HG02870 (cell line): ENCODE measurements at regions not wholly inside any gene's neighbourhood (a gene's known extent, or its start where the extent isn't known, plus 50 kb on each side); places are given as distances from the start of the nearest gene placed in this dataset.

Experiments
- ATAC-seq: cut with Tn5 transposase; IDR thresholded peaks from one replicate; pipeline ENCODE4 v1.9.1; 2021; ENCODE audit warnings: mild to moderate bottlenecking, moderate library complexity; ENCODE audit not compliant: unreplicated experiment

DNA sequence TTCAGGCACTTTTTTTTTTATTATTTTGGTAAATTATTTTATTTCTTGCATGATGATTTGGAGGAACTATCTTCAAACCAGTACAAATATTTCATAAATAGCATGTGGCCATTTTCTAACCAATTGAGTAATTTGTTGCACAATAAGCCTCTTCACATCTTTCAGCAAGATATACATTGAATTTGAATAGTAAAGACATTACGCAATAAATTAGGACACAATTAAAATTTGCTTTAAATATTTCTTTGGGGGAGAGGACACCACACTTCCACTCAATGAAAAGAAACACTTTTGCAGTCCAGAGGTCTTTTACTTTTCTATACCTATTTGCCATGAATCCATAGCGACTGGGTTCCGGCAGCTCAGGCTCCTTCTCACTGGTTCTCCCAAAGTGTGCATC lies 762.6 kb upstream of the GOLIM4 start:
- no peak for ATAC-seq

- no peak for ATAC-seq
These were observed 754.4 kb upstream of the GOLIM4 start for GRCh38 chr3:168850109-168850508.

DNA sequence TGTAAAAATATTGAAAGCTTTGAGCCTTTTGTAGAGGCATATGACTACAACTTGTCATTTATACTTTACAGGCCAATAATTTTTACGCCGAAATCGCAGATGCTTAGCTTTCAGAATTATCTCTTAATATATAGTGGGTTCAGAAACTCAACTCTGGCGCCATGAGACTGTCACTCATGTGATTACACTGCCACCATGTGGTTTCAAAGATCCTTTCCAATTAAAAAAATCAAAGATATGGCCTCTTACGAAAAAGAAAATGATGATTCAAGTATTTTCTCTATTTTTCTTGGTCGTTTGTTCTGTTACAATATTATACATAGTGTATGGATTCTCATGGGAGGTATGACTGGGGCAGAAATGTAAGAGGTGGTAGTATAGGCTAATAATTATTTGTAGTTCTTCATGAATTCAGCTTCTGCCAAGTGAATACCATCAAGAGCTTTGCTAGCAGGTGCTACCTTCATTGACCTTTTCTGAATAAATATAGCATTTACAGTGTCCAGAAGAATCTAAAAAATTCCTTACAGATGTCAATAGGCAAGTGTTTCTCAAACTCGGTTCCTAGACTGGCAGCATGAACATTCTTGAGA lies 751.7 kb upstream of the GOLIM4 start:
- ATAC-seq: peak; percentile 79

DNA sequence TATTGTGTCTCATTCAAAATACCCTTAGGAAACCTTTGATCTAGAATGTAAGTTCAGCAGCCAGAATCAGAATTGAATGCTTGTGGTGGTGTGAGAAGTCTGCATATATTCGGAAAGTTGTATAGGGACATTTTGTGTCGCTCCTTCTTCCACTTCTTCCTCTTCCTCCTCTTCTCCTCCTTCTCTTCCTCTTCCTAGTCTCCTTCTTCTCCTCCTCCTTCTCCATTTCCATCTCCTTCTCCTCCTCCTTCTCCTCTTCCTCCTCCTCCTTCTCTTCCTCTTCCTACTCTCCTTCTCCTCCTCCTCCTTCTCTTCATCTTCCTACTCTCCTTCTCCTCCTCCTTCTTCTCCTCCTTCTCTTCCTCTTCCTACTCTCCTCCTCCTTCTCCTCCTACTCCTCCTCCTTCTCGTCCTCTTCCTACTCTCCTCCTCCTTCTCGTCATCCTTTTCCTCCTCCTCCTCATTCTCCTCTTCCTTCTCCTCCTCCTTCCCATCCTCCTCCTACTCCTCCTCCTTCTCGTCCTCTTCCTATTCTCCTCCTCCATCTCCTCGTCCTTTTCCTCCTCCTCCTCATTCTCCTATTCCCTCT lies 749.3 kb upstream of the GOLIM4 start:
- ATAC-seq: no peak

- no peak for ATAC-seq
These were observed 748.7 kb upstream of the GOLIM4 start for GRCh38 chr3:168844472-168844871.

- ATAC-seq: no peak
These were observed 747.8 kb upstream of the GOLIM4 start for GRCh38 chr3:168843481-168843880.

DNA sequence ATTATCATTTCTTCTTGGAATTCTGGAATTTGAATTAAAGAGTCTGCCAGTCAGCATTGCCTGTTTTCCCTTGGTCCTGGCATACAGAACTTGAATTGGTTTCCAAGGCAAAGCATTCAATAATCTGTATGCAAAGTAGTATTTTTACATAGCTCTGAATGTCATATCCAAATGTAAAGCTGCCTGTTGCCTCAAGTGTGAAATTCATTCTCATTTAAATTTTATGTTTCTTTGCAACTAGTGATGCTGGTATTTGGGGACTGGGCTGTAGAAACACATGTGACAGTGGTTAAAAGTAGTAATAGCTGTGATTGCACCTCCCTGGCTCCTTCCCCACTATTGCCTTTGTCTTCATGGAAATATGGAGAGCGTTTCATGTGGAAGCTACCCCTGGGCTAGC lies 743.9 kb upstream of the GOLIM4 start:
- no peak for ATAC-seq

DNA sequence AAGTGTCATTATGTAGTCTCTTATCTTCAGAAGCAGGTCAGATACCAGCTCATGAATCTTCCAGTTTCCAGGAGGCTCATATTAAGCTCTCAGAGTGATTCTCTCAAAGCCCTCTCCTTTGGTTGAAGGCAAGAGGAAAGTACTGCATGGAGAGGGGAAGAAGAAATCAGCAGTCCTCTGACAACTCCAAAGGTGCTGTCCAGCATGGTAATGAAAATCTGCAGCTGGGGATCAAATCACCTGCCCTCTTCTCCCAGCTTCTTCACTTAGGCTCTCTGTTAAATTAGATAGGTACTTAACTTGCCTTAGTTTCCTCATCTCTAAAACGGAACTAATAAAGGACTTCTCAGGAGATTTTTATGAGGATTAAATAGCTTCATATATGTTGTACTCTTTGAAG lies 738.8 kb upstream of the GOLIM4 start:
- no peak for ATAC-seq

DNA sequence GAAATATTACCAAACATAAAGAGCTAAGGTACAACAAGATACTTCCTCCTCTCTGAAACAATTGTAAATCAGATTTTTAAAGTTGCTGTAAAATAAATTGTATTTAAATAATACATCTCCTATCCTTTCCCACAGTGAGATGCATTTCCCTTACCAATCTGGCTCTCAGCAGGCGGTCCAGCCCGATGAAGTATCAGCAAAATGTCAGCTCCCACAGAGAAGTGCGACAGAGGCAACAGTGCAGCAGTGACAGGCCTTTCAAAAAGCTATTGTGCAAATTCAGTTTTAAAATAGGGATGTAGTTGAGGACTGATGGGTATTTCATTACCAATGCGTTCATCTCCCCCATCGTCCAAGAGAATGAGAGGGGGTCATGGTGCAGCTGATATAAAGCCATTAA lies 733.2 kb upstream of the GOLIM4 start:
- no peak for ATAC-seq

- ATAC-seq: no peak
These were observed 732.8 kb upstream of the GOLIM4 start for GRCh38 chr3:168828536-168828935.

GRCh38 chr3:168828014-168828413 lies 732.3 kb upstream of the GOLIM4 start:
- no peak for ATAC-seq

DNA sequence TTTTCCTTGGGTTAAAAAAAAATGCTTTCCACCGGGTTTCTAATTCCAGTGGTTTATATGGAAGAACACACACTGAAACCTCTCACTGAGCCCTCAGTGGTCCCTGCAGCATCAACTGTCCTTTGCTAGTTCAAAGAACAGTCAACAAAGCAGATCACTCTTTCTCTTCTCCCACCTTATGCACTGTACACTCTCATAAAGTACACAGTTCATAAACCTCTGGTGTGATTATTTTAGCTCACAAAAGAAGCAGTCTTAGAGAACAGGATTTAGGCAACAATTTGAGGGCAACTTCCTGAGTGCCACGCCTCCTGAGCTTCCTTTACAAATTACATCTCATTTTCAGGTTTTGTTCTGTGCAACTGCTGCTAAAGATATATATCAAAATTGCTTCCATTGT lies 728.4 kb upstream of the GOLIM4 start:
- no peak for ATAC-seq

DNA sequence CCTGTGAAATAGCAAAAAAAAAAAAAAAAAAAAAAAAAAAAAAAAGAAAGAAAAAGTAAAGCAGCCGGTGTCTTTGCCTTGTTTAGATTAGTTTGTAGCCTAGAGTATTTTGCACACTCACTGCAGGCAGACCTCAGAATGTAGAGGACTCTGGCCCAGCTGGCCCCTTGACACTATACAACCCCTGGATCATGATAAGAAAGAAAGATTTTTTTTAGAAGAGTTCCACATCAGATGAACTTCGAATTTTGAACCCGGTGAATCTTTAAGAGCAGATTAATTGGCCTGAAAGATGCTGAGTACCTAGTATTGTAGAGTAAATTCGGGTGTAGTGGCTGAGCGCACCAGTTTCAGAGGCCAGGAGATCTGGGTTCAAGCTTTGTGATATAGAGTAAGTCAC lies 727.7 kb upstream of the GOLIM4 start:
- ATAC-seq: no peak

- no peak for ATAC-seq
These were observed 725.2 kb upstream of the GOLIM4 start for GRCh38 chr3:168820810-168821415.

DNA sequence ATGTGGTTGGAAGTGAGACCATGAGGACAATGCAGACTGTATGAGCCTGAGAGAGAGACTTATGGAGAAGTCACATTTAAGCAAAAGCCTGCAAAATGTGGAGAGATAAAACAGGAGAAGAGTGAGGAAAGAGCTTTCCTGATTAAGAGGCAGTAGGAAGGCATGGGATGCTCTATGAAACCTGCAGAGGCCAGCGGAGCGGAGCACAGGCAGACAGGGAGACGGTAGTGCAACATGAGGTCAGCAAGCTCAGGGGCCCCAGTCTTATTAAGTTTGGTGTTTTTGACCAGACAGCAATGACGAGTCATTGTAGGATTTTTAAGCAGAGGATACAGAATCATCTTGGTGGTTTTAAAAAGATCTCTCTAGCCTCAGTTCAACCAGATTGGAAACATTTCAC lies 721.5 kb upstream of the GOLIM4 start:
- no peak for ATAC-seq

GRCh38 chr3:168815946-168816345 lies 720.2 kb upstream of the GOLIM4 start:
- ATAC-seq: no peak

GRCh38 chr3:168813225-168813802 lies 717.6 kb upstream of the GOLIM4 start:
- ATAC-seq: no peak

DNA sequence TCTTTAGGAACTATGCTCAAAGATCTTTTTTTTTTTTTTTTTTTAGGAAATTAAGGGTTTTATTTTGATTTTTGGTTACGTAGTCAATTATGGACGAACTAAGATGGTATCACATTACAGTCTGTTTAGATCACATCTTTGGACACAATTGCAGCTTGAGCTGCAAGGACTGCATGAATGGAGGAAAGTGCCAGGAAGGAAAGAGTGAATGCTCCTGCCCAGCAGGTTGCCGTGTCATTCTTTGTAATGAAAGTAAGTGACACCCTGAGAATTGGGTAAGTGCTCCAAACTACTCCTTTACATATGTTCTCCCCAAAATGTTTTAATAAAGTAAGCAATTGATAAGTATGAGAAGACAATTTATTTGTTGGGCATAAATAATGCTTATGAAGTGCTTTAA lies 716.5 kb upstream of the GOLIM4 start:
- no peak for ATAC-seq

DNA sequence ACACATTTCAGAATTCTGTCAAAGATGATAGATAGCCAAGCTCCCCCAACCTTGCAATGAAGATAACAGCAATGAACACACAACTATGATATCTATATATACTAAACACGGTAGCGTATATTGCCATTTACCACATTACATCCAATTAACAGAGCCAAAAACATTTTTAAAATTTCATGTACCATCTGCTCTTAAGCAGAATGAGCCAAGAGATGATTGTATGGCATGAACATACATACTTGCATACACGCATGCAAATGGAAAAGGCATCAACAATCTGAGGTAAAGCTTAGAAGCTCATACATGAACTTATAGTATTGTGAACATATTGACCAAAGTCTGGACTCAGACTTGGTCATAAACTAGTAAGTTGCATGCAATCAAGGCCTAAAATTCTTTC lies 712.9 kb upstream of the GOLIM4 start:
- ATAC-seq: no peak

- ATAC-seq: no peak
These were observed 711.7 kb upstream of the GOLIM4 start for GRCh38 chr3:168807448-168807847.

- no peak for ATAC-seq
These were observed 711.1 kb upstream of the GOLIM4 start for GRCh38 chr3:168806871-168807270.

- no peak for ATAC-seq
These were observed 707.8 kb upstream of the GOLIM4 start for GRCh38 chr3:168803536-168803935.
